Neural crest cell (in vitro differentiated cells): ENCODE measurements at regions not wholly inside any gene's neighbourhood (a gene's known extent, or its start where the extent isn't known, plus 50 kb on each side); places are given as distances from the start of the nearest gene placed in this dataset.

Source experiments
- DNase-seq: peaks from one replicate; pipeline ENCODE4 v3.0.0; 2021; ENCODE audit warnings: low read depth, mixed read lengths, low spot score
- H3K27ac Mint-ChIP-seq: one replicate; pipeline ENCODE4 v1.8.0; 2021; ENCODE audit warnings: mild to moderate bottlenecking, mixed read lengths; ENCODE audit not compliant: unreplicated experiment
- H3K27me3 Mint-ChIP-seq: 2 replicates; pipeline ENCODE4 v1.8.0; 2021; ENCODE audit warnings: low read depth, mild to moderate bottlenecking, mixed read lengths
- H3K36me3 Mint-ChIP-seq: 2 replicates; pipeline ENCODE4 v1.8.0; 2021; ENCODE audit warnings: low read depth, mild to moderate bottlenecking, mixed read lengths
- H3K4me1 Mint-ChIP-seq: 2 replicates; pipeline ENCODE4 v1.8.0; 2021; ENCODE audit warnings: mixed read lengths
- H3K4me3 Mint-ChIP-seq: one replicate; pipeline ENCODE4 v1.8.0; 2021; ENCODE audit warnings: mild to moderate bottlenecking, mixed read lengths
- H3K9me3 Mint-ChIP-seq: 2 replicates; pipeline ENCODE4 v1.8.0; 2021; ENCODE audit warnings: mixed read lengths
- CTCF ChIP-seq: fragments of 200-600 bp; sonication (generic); conservative IDR thresholded peaks from 2 replicates; pipeline ENCODE4 v1.5.0; 2021; ENCODE audit warnings: antibody characterized with exemption, mild to moderate bottlenecking

GRCh38 chr2:35508601-35509000, 847.0 kb upstream of the CRIM1 start:
- no peak overlapping the region for H3K4me3 Mint-ChIP-seq
- no peaks in the 10 kb centered on the region for H3K36me3 Mint-ChIP-seq
- no peak overlapping the region for H3K27ac Mint-ChIP-seq
- no peaks in the 10 kb centered on the region for H3K9me3 Mint-ChIP-seq
- DNase-seq: no peak
- no peak for TF ChIP-seq CTCF
- no peaks in the 10 kb centered on the region for H3K27me3 Mint-ChIP-seq
- H3K4me1 Mint-ChIP-seq: peaks cover 2% of the 10 kb centered on the region

- TF ChIP-seq CTCF: no peak
- Mint-ChIP-seq H3K4me3 (no peak overlapping the region), H3K27me3 (no peaks in the 10 kb centered on the region), H3K9me3 (no peaks in the 10 kb centered on the region), H3K36me3 (no peaks in the 10 kb centered on the region), H3K4me1 (peaks cover 7% of the 10 kb centered on the region), H3K27ac (no peak overlapping the region)
- DNase-seq: no peak
These were observed 851.2 kb upstream of the CRIM1 start for GRCh38 chr2:35504419-35504818.

GRCh38 chr2:35503738-35504199, 851.8 kb upstream of the CRIM1 start:
- H3K27me3 Mint-ChIP-seq: no peaks in the 10 kb centered on the region
- no peaks in the 10 kb centered on the region for H3K36me3 Mint-ChIP-seq
- no peak for TF ChIP-seq CTCF
- H3K27ac Mint-ChIP-seq: no peak overlapping the region
- H3K9me3 Mint-ChIP-seq: peaks cover 1% of the 10 kb centered on the region
- peaks cover 7% of the 10 kb centered on the region for H3K4me1 Mint-ChIP-seq
- no peak for DNase-seq
- no peak overlapping the region for H3K4me3 Mint-ChIP-seq

- no peak for TF ChIP-seq CTCF
- Mint-ChIP-seq H3K9me3 (peaks cover 2% of the 10 kb centered on the region), H3K4me3 (no peak overlapping the region), H3K4me1 (peaks cover 7% of the 10 kb centered on the region), H3K27me3 (no peaks in the 10 kb centered on the region), H3K36me3 (no peaks in the 10 kb centered on the region), H3K27ac (no peak overlapping the region)
- no peak for DNase-seq
These were observed 852.3 kb upstream of the CRIM1 start for GRCh38 chr2:35503311-35503710.

- Mint-ChIP-seq H3K27me3 (no peaks in the 10 kb centered on the region), H3K4me3 (no peak overlapping the region), H3K36me3 (peaks cover 2% of the 10 kb centered on the region), H3K4me1 (peaks cover 7% of the 10 kb centered on the region), H3K9me3 (peaks cover 5% of the 10 kb centered on the region), H3K27ac (no peak overlapping the region)
- DNase-seq: no peak
- TF ChIP-seq CTCF: no peak
These were observed 854.5 kb upstream of the CRIM1 start for GRCh38 chr2:35501076-35501475.

GRCh38 chr2:35496022-35496421, 859.6 kb upstream of the CRIM1 start:
- TF ChIP-seq CTCF: no peak
- H3K36me3 Mint-ChIP-seq: peaks cover 2% of the 10 kb centered on the region
- no peaks in the 10 kb centered on the region for H3K27me3 Mint-ChIP-seq
- H3K4me3 Mint-ChIP-seq: no peak overlapping the region
- no peak for DNase-seq
- H3K27ac Mint-ChIP-seq: no peak overlapping the region
- no peaks in the 10 kb centered on the region for H3K4me1 Mint-ChIP-seq
- H3K9me3 Mint-ChIP-seq: peaks cover 5% of the 10 kb centered on the region
